Neural progenitor cell (in vitro differentiated cells): ENCODE measurements at regions not wholly inside any gene's neighbourhood (a gene's known extent, or its start where the extent isn't known, plus 50 kb on each side); places are given as distances from the start of the nearest gene placed in this dataset.
A peak's percentile ranks its signal among the peaks of the same experiment; 100 is the strongest.

ENCODE experiments used
- DNase-seq: peaks from one replicate; pipeline ENCODE4 v3.0.0-alpha.2; 2016; ENCODE audit warnings: low spot score
- H2AFZ ChIP-seq: fragments of 200-600 bp; sonication (generic); replicated peaks from 2 replicates; pipeline ENCODE4 v1.6.1; 2016; ENCODE audit warnings: antibody characterized with exemption
- H3F3A ChIP-seq: fragments of 200-600 bp; sonication (generic); 2 replicates; pipeline ENCODE4 v1.6.1; 2016; ENCODE audit warnings: antibody characterized with exemption, low read depth
- H3K27ac ChIP-seq: fragments of 200-600 bp; sonication (generic); 2 replicates; pipeline ENCODE4 v1.5.1; 2016; ENCODE audit warnings: mild to moderate bottlenecking
- H3K27me3 ChIP-seq: fragments of 200-600 bp; sonication (generic); 2 replicates; pipeline ENCODE4 v1.6.1; 2016; ENCODE audit warnings: mild to moderate bottlenecking, moderate library complexity
- H3K36me3 ChIP-seq: fragments of 200-600 bp; sonication (generic); 2 replicates; pipeline ENCODE4 v1.5.1; 2016
- H3K4me1 ChIP-seq: fragments of 200-600 bp; sonication (generic); 2 replicates; pipeline ENCODE4 v1.6.1; 2016; ENCODE audit warnings: mixed run types
- H3K4me2 ChIP-seq: fragments of 200-600 bp; sonication (generic); 2 replicates; pipeline ENCODE4 v1.6.1; 2016
- H3K4me3 ChIP-seq: fragments of 200-600 bp; sonication (generic); 2 replicates; pipeline ENCODE4 v1.5.1; 2016
- H3K79me2 ChIP-seq: fragments of 200-600 bp; sonication (generic); 2 replicates; pipeline ENCODE4 v1.6.1; 2016; ENCODE audit warnings: low read depth
- H3K9ac ChIP-seq: fragments of 200-600 bp; sonication (generic); 2 replicates; pipeline ENCODE4 v1.6.1; 2016
- H3K9me3 ChIP-seq: fragments of 200-600 bp; sonication (generic); 2 replicates; pipeline ENCODE4 v1.5.1; 2016; ENCODE audit warnings: low read depth
- H4K20me1 ChIP-seq: fragments of 200-600 bp; sonication (generic); 2 replicates; pipeline ENCODE4 v1.6.1; 2016; ENCODE audit warnings: low read depth
- H3K27ac Mint-ChIP-seq: 3 replicates; pipeline ENCODE4 v1.8.0; 2021; ENCODE audit warnings: mixed read lengths
- H3K27me3 Mint-ChIP-seq: 2 replicates; pipeline ENCODE4 v1.8.0; 2022; ENCODE audit warnings: low read depth, mild to moderate bottlenecking, inconsistent platforms, moderate library complexity, mixed read lengths; ENCODE audit not compliant: insufficient read depth
- H3K36me3 Mint-ChIP-seq: 3 replicates; pipeline ENCODE4 v1.8.0; 2021; ENCODE audit warnings: mixed read lengths
- H3K4me1 Mint-ChIP-seq: 3 replicates; pipeline ENCODE4 v1.8.0; 2021; ENCODE audit warnings: mixed read lengths
- H3K4me3 Mint-ChIP-seq: 3 replicates; pipeline ENCODE4 v1.8.0; 2021; ENCODE audit warnings: mild to moderate bottlenecking, moderate library complexity, mixed read lengths
- H3K9me3 Mint-ChIP-seq: 3 replicates; pipeline ENCODE4 v1.8.0; 2020; ENCODE audit warnings: mixed read lengths
- CTCF ChIP-seq: fragments of 200-600 bp; sonication (generic); IDR thresholded peaks from 2 replicates; pipeline ENCODE4 v1.5.1; 2017; ENCODE audit warnings: antibody characterized with exemption, mild to moderate bottlenecking
- EZH2 ChIP-seq: fragments of 200-600 bp; sonication (generic); IDR thresholded peaks from 2 replicates; pipeline ENCODE4 v1.6.1; 2017; ENCODE audit warnings: antibody characterized with exemption, mild to moderate bottlenecking, moderate library complexity
- EZH2phosphoT487 ChIP-seq: fragments of 200-600 bp; sonication (generic); IDR thresholded peaks from 2 replicates; pipeline ENCODE4 v1.6.1; 2017; ENCODE audit warnings: antibody characterized with exemption

- H3K79me2 ChIP-seq: no peaks in the 10 kb centered on the region
- Mint-ChIP-seq H3K36me3 (no peaks in the 10 kb centered on the region), H3K9me3 (no peaks in the 10 kb centered on the region), H3K27me3 (no peaks in the 10 kb centered on the region), H3K4me1 (peaks cover 5% of the 10 kb centered on the region), H3K27ac (no peak overlapping the region), H3K4me3 (no peak overlapping the region)
- peak overlapping the region; percentile 9 for H2AFZ ChIP-seq
- TF ChIP-seq EZH2phosphoT487 (no peak), EZH2 (no peak), CTCF (no peak)
- H3K36me3 ChIP-seq: no peaks in the 10 kb centered on the region
- H3K4me2 ChIP-seq: no peak overlapping the region
- H3K9me3 ChIP-seq: no peaks in the 10 kb centered on the region
- no peaks in the 10 kb centered on the region for H3F3A ChIP-seq
- no peaks in the 10 kb centered on the region for H3K27me3 ChIP-seq
- no peak overlapping the region for H3K9ac ChIP-seq
- H3K4me3 ChIP-seq: no peak overlapping the region
- no peaks in the 10 kb centered on the region for H4K20me1 ChIP-seq
- no peaks in the 10 kb centered on the region for H3K4me1 ChIP-seq
- no peak overlapping the region for H3K27ac ChIP-seq
- no peak for DNase-seq
Observed at GRCh38 chr2:81462420-81462819, 1157.9 kb upstream of the LRRTM1 start.

- no peaks in the 10 kb centered on the region for H3K36me3 ChIP-seq
- no peaks in the 10 kb centered on the region for H3K79me2 ChIP-seq
- no peaks in the 10 kb centered on the region for H3K4me1 Mint-ChIP-seq
- no peaks in the 10 kb centered on the region for H3K27me3 ChIP-seq
- H3K4me2 ChIP-seq: no peak overlapping the region
- no peak for TF ChIP-seq EZH2phosphoT487
- TF ChIP-seq EZH2: no peak
- no peak for TF ChIP-seq CTCF
- no peaks in the 10 kb centered on the region for H3K9me3 ChIP-seq
- no peak overlapping the region for H2AFZ ChIP-seq
- no peak overlapping the region for H3K27ac ChIP-seq
- no peak overlapping the region for H3K4me3 ChIP-seq
- no peak for DNase-seq
- no peaks in the 10 kb centered on the region for H3K4me1 ChIP-seq
- no peak overlapping the region for H3K27ac Mint-ChIP-seq
- no peaks in the 10 kb centered on the region for H4K20me1 ChIP-seq
- H3F3A ChIP-seq: no peaks in the 10 kb centered on the region
- peaks cover 2% of the 10 kb centered on the region for H3K27me3 Mint-ChIP-seq
- H3K9ac ChIP-seq: no peak overlapping the region
- no peak overlapping the region for H3K4me3 Mint-ChIP-seq
- no peaks in the 10 kb centered on the region for H3K9me3 Mint-ChIP-seq
- H3K36me3 Mint-ChIP-seq: no peaks in the 10 kb centered on the region
Observed at GRCh38 chr2:81445176-81445575, 1140.6 kb upstream of the LRRTM1 start.

GRCh38 chr2:81437456-81438000 lies 1133.0 kb upstream of the LRRTM1 start:
- no peak overlapping the region for H3K9ac ChIP-seq
- no peak overlapping the region for H3K27ac ChIP-seq

More at GRCh38 chr2:81437456-81438000, 1133.0 kb upstream of the LRRTM1 start:
- H3K4me3 ChIP-seq: no peak overlapping the region
- H3K27me3 ChIP-seq: no peaks in the 10 kb centered on the region
- H3F3A ChIP-seq: no peaks in the 10 kb centered on the region
- Mint-ChIP-seq H3K9me3 (no peaks in the 10 kb centered on the region), H3K4me1 (peaks cover 9% of the 10 kb centered on the region), H3K4me3 (no peak overlapping the region), H3K27me3 (no peaks in the 10 kb centered on the region), H3K27ac (no peak overlapping the region), H3K36me3 (no peaks in the 10 kb centered on the region)
- no peaks in the 10 kb centered on the region for H3K9me3 ChIP-seq
- DNase-seq: peak; percentile 44
- no peaks in the 10 kb centered on the region for H3K79me2 ChIP-seq
- peak overlapping the region; percentile 76 for H2AFZ ChIP-seq
- H3K4me2 ChIP-seq: no peak overlapping the region
- peaks cover 11% of the 10 kb centered on the region for H3K4me1 ChIP-seq
- no peaks in the 10 kb centered on the region for H4K20me1 ChIP-seq
- H3K36me3 ChIP-seq: no peaks in the 10 kb centered on the region
- TF ChIP-seq CTCF (no peak), EZH2 (no peak), EZH2phosphoT487 (no peak)
